ENCODE measurements at regions not wholly inside any gene's neighbourhood (a gene's known extent, or its start where the extent isn't known, plus 50 kb on each side); places are given as distances from the start of the nearest gene placed in this dataset.

DNA sequence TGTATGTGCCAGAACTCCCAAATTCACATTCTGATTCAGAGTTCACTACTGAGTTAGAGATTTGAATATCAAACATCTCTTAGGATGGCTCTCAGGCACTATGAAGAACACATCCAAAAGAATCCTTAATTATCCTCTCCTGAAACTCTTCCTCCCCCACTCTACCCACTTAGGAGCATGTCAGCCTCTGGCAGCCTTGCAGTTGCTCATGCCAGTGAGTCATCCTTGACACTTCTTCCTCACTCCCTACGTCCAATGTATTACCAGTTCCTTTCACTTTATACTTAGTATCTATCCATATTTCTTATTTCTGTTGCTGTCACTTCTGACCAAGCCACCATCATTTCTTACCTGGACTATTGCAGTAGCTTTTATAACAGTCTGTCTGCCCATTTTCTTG lies 192.0 kb upstream of the IMPG1 start:
- TF ChIP-seq, protein P1, sequence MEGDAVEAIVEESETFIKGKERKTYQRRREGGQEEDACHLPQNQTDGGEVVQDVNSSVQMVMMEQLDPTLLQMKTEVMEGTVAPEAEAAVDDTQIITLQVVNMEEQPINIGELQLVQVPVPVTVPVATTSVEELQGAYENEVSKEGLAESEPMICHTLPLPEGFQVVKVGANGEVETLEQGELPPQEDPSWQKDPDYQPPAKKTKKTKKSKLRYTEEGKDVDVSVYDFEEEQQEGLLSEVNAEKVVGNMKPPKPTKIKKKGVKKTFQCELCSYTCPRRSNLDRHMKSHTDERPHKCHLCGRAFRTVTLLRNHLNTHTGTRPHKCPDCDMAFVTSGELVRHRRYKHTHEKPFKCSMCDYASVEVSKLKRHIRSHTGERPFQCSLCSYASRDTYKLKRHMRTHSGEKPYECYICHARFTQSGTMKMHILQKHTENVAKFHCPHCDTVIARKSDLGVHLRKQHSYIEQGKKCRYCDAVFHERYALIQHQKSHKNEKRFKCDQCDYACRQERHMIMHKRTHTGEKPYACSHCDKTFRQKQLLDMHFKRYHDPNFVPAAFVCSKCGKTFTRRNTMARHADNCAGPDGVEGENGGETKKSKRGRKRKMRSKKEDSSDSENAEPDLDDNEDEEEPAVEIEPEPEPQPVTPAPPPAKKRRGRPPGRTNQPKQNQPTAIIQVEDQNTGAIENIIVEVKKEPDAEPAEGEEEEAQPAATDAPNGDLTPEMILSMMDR (conservative IDR thresholded peaks at IDR 0.05 in 1 of 2, IDR thresholded peaks at IDR 0.05 in 1 of 2; ENCODE audit: extremely low read depth in 1 of 2, insufficient read depth in 1 of 2, low read depth in 1 of 2, low read length in 2 of 2): no peak
- no peak for TF ChIP-seq EZH2 (IDR thresholded peaks at IDR 0.05; ENCODE audit: borderline replicate concordance, low read length)
